A673 (cell line): ENCODE measurements at regions not wholly inside any gene's neighbourhood (a gene's known extent, or its start where the extent isn't known, plus 50 kb on each side); places are given as distances from the start of the nearest gene placed in this dataset.

ENCODE experiments used
- EZH2 ChIP-seq: fragments of 200-600 bp; sonication (generic); IDR thresholded peaks from 2 replicates; pipeline ENCODE4 v1.6.1; 2017; ENCODE audit warnings: borderline replicate concordance, low read depth, mild to moderate bottlenecking, mixed read lengths, antibody characterized with exemption, low read length; ENCODE audit not compliant: poor library complexity, severe bottlenecking
- TF ChIP-seq, protein P1 (sequence below): fragments of 300-800, 200-600 bp; sonication (generic); conservative IDR thresholded peaks from 2 replicates; pipeline ENCODE4 v1.5.1; 2017; ENCODE audit warnings: low read depth, mild to moderate bottlenecking, antibody characterized with exemption, low read length, moderate library complexity, mixed read lengths

DNA sequence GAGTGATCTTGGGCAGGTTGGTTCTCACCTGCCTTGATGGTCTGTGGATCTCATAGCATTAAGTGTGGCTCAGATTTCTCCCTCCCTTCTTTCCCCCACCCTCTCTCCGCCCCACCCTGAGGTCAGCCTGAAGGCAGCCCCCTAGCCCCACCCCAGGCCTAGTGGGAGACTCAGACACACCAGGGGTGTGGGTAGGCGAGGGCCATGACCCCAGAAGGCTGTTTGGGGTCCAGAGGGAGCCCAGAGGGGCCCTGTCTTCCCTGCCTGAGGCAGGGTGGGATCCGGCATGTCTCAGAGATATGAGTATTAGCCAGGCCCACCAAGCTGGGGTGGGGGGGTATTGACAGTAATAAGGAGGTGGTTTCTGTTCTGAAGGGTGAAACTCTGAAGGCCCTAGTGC is 160.5 kb downstream of the GLI2 start:
- TF ChIP-seq, protein P1, sequence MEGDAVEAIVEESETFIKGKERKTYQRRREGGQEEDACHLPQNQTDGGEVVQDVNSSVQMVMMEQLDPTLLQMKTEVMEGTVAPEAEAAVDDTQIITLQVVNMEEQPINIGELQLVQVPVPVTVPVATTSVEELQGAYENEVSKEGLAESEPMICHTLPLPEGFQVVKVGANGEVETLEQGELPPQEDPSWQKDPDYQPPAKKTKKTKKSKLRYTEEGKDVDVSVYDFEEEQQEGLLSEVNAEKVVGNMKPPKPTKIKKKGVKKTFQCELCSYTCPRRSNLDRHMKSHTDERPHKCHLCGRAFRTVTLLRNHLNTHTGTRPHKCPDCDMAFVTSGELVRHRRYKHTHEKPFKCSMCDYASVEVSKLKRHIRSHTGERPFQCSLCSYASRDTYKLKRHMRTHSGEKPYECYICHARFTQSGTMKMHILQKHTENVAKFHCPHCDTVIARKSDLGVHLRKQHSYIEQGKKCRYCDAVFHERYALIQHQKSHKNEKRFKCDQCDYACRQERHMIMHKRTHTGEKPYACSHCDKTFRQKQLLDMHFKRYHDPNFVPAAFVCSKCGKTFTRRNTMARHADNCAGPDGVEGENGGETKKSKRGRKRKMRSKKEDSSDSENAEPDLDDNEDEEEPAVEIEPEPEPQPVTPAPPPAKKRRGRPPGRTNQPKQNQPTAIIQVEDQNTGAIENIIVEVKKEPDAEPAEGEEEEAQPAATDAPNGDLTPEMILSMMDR = no peak
- TF ChIP-seq EZH2 = no peak
